Bone marrow (tissue), 2 donors: ENCODE measurements at regions not wholly inside any gene's neighbourhood (a gene's known extent, or its start where the extent isn't known, plus 50 kb on each side); places are given as distances from the start of the nearest gene placed in this dataset.
"Not testable (repeated sequence)": the region's sequence is repeated elsewhere in the genome, so short reads cannot be mapped to it uniquely, and the experiment has no call there.

ENCODE experiments used
- DNase-seq, 2 donors: peaks; one replicate each; lab custom pipeline; 2025; lab: John Stamatoyannopoulos, UW

DNA sequence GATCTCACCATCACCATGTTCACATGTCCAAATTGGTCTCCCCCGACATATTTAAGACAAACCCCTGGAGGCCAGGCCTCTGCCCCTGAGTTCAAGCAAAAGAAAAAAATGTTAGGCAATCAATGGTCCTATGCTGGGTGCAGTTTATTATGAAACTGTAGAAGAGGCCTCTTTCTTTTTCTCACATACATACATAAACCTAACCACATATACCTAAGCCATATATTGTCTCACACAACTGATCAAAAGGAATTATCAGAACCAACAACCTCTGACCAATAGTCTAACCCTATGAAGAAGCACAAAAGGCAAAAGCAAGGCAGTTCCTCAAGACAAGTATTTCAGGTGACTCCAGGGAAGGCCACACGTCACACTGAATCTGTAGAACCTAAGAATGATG is 49.9 kb downstream of the ILRUN start:
- no peak for DNase-seq

DNA sequence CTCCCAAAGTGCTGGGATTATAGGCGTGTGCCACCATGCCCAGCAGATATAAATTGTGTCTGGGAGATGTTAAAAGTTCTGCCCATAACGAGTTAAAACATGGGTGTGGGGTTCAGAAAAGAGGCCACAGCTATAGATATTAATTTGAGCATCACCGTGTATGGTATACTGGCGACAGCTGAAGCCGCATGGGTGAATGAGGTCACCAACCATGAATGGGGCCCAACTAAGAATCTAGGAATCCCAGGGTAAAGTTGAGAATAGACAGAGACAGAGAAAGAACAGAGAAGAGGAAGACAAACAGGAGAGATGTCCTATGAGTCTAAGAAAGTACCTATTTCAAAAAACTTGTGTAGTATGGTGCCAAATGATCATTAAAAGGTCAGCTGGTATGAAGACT is 50.9 kb downstream of the ILRUN start:
- DNase-seq: no peak

DNA sequence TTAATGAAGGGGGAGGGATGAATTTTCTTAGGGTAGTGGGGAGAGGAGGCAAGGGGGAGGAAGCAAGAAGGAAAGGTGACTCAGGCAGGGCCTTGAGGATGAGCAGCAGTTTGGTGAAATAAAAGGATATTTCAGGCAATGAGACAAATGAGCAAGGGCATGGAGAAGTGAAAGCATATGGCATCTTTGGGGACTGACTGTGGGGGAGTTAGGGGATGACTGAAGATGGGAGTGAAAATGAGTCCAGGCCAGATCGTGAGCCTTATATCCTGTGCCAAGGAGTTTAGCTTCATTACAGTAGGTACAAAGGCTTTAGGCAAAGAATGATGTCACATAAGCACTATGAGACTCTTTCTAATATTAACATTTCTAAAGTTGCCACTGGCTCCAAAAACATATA is 51.9 kb downstream of the ILRUN start:
- peak in 1 of 2 donors; percentile 49 for DNase-seq

- no peak for DNase-seq
Measured at GRCh38 chr6:34642427-34642826, 54.1 kb downstream of the ILRUN start.

DNA sequence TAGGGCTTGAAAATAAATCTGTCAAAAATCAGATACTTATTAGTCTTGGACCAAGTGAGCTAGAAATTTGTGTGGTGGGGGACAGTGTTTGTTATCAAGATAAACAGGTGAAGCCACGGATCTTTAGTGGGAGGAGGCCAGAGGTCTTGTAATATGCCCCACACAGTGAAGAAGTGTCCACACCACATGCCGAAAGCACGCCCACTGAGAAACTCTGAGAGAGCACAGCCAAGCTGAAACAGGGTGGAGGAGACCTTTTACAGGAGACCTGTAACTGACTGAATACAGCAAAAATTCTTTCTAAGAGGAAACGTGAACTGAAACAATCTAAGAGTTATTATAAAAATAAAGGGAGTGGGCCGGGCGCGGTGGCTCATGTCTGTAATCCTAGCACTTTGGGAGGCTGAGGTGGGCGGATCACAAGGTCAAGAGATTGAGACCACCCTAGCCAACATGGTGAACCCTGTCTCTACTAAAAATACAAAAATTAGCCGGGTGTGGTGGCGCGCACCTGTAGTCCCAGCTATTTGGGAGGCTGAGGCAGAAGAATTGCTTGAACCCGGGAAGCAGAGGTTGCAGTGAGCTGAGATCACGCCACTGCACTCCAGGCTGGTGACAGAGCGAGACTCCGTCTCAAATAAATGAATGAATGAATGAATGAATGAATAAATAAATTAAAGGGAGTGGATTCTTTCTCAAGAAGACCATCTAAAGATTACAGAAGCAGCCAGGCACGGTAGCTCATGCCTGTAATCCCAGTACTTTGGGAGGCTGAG is 56.3 kb downstream of the ILRUN start:
- not testable (repeated sequence) for DNase-seq

DNA sequence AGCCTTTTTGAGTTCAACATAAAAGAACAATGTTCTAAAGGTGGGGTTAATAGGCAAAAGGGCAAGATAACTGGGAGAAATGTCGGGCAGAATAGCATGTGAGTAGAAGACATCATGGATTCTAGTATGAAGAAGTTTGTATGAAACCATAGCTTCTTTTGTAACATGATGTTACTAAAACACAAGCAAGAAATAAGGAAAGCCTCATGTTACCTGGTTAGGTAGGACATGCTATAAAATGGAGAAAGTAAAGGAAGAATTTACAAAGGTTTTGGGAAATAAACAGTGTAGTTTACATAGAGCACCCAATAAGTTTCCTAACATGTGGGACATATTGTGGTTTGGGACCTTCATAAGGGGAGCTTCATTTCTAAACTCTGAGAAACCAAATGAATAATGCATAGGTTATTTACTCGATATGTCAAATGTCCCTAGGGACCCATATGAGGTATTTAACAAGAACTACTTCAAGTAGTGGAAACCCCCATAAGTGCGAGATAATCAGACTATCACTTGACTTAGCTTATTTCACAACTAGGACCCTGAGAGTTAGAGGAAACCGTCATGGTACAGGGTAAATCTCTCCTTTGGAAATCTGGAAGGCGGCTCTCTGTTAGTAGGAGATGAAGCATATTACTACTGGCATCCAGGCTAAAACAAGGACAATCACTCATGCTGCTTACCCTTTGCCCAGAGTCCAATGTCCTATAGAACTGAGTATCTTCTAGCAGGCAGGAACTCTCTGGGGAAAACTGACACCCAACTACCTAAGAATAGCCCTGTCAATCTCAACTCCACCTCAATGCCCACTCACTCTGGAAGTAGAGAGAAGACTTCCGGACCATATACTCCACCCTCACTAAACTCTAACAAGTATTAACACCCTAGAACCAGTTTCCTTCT is 57.5 kb downstream of the ILRUN start:
- no peak for DNase-seq

- DNase-seq: no peak
Measured at GRCh38 chr6:34633785-34634184, 62.8 kb downstream of the ILRUN start.

DNA sequence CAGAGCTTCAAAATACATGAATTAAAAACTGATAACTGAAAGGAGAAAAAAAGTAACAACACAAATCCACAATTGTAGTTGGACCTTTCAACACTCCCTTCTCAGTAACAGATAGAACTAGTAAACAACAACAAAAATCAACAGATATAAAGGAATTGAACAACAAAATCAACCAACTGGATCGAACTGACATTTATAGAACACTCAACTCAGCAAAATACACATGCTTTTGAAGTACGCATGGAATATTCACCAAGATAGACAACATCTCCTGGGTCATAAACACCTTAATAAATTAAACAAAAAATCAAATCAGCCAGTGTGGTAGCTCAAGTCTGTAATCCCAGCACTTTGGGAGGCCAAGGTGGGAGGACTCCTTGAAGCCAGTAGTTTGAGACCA is 63.3 kb downstream of the ILRUN start:
- DNase-seq: no peak

GRCh38 chr6:34630040-34630439 is 66.5 kb downstream of the ILRUN start:
- no peak for DNase-seq

GRCh38 chr6:34627296-34627695 is 69.3 kb downstream of the ILRUN start:
- no peak for DNase-seq

DNA sequence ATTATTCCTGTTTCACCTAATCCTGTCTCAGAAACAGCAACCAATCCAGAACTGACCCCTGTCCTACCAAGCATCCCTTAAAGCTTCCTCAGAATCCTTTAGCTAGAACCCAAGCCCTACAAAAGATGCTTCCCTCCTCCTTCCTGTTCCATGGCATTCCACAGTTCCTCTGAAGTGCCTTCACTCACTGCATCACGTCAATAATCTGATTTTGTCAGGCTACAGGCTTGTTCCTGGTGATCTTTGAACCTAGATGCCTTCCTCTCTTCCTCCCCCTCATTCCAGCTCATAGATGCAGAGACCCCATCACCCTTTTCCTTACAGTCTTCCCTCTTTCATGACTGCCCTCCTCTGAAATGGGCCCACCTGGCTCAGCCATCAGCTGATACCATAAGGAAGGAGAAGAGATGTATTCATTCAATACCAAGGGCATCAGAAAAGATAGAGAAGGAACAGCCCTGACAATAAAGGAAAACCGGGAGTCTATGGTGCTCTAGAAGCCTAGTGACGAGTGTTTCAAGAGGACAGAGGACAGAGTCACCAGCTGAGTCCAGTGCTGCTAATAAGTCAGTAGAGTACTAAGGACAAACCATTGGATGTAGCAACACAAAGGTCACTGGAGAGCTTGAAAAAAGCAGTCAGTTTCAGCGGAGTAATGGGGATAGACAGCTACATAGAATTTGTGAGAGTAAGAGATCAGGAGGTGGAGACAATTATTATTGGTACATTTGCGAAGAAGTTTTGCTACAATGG is 62.5 kb upstream of the SPDEF start:
- no peak for DNase-seq

DNA sequence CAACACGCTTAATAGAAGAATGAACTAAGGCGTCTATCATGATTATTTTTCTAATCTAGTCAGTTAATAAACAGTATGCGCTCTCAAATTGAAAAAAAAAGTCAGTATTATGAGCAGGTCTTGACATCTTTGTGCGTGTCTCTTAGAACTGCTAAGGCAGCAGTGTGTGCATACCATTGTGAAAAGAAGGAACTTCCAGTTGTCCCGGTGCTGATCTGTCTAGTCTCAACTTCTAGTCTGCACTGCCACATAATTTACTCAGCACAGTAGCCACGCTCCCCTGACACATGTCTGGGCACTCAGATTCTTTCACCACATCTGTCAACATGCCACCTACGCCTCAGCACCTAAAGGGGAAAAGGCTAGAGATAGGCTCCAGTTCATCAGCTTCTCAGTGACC is 61.1 kb upstream of the SPDEF start:
- no peak for DNase-seq

GRCh38 chr6:34616227-34616585 is 60.1 kb upstream of the SPDEF start:
- DNase-seq: no peak

DNA sequence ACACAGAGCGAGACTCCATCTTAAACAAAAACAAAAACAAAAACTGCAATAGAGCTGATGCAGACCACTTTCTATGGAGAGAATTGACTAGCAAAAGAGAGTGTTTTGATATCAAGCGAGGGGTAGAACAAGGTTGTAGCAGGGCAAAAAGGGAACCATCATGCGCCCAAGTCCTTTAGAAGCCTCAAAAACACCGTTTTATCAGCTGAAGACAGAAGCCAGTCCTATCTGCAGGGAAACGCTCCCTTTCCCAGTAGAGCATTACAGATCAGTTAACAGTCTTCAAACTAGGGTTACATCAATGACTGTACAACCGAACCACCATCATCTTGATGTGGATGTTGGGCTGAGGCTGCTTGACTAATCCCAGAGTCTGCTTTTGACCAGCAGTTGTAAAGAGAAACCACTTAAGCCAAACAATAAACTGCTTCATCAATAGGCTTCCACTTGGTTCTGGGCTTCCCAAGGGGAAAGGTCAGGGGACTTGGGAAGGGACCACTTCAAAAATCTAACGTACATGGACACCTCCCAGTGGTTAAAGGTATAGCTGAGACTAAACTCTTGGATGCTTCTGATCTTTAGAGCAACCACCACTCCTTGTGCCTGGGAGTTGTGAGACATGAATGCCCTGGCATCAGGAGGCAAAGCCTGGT is 59.6 kb upstream of the SPDEF start:
- DNase-seq: no peak

DNA sequence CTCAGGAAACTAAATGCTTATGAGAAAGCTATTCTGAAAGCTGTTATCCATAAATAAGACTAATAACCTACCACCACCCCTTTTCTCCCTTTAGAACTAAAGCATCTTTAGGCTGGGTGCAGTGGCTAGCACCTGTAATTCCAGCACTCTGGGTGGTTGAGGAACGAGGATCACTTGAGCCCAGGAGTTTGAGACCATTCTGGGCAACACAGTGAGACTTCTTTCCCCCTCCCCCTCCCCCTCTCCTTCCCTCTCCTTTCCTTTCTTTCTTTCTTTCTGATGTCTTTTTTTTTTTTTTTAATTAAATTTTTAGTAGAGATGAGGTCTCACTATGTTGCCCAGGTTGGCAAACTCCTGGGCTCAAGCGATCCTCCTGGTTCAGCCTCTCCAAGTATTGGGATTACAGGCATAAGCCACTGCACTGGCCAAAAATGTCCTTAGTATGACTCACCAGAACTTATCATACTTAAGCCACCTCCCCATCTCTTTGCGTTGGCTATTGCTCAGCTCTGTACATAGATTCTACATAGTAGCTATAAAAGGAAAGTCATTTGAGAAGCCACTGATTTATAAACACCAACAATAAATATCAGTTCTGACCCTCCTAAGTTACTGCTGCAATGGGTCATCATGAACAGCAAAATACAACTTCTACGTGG is 54.8 kb upstream of the SPDEF start:
- no peak for DNase-seq

DNA sequence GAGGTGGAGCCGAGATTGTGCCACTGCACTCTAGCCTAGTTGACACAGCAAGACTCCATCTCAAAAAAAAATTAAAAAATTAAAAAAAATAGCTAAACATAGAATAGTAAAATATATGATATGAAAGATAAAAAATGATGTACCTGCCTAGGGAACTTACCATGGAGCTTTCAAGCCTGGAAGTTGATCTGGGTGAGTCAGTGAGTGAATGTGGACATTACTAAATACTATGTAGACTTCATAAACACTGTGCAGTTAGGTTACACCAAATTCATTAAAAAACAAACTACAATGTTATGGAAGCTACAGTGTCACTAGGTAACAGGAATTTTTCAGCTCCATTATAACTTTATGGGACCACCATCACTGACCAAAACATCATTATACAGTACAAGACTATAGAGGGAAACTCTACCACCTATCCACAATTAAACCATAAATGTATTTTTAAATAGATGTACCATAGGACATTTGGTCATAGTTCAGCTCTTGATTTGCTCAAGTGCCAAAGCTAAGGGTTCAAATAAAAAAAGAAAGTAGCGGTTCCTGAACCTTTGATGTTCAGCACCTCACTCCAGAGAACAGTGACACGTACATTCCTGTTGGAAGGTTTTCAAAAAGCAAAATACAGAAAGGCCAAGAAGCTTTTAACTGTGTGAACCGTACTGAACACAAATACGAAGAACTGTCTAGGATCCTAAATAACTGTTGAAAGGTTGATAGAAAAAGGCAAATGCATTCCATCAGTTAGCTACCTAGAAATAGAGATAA is 52.4 kb upstream of the SPDEF start:
- no peak for DNase-seq

- DNase-seq: no peak
Measured at GRCh38 chr6:34606477-34607265, 50.5 kb upstream of the SPDEF start.
